ENCODE measurements at regions not wholly inside any gene's neighbourhood (a gene's known extent, or its start where the extent isn't known, plus 50 kb on each side); places are given as distances from the start of the nearest gene placed in this dataset.

GRCh38 chr15:87577336-87577735, 679.2 kb downstream of the NTRK3 start:
- Histone ChIP-seq H3K4me3 (ENCODE audit: low read depth, low read length) (no peak overlapping the region), H3K27ac (ENCODE audit: low read depth) (no peak overlapping the region), H3K36me3 (ENCODE audit: insufficient read depth) (no peaks in the 10 kb centered on the region), H3K4me1 (ENCODE audit: insufficient read depth) (no peaks in the 10 kb centered on the region)
- 81% methylated on average over 3 of the region's 3 CpGs for WGBS
- no peak for DNase-seq (ENCODE audit: extremely low spot score)

GRCh38 chr15:87576486-87577176, 679.9 kb downstream of the NTRK3 start:
- DNase-seq (ENCODE audit: extremely low spot score), result no peak
- 75% methylated on average over 3 of the region's 3 CpGs for WGBS
- Histone ChIP-seq H3K4me3 (ENCODE audit: low read depth, low read length) (no peak overlapping the region), H3K4me1 (ENCODE audit: insufficient read depth) (no peaks in the 10 kb centered on the region), H3K27ac (ENCODE audit: low read depth) (no peak overlapping the region), H3K36me3 (ENCODE audit: insufficient read depth) (no peaks in the 10 kb centered on the region)

GRCh38 chr15:87575896-87576473, 680.6 kb downstream of the NTRK3 start:
- DNase-seq (ENCODE audit: extremely low spot score), result no peak
- 79% methylated on average over 3 of the region's 3 CpGs for WGBS
- Histone ChIP-seq H3K4me1 (ENCODE audit: insufficient read depth) (no peaks in the 10 kb centered on the region), H3K4me3 (ENCODE audit: low read depth, low read length) (no peak overlapping the region), H3K27ac (ENCODE audit: low read depth) (no peak overlapping the region), H3K36me3 (ENCODE audit: insufficient read depth) (no peaks in the 10 kb centered on the region)

- 87% methylated on average over 1 of the region's 1 CpG for WGBS
- no peak overlapping the region for H3K27ac ChIP-seq (ENCODE audit: low read depth)
- DNase-seq (ENCODE audit: extremely low spot score), result no peak
- no peaks in the 10 kb centered on the region for H3K4me1 ChIP-seq (ENCODE audit: insufficient read depth)
- H3K4me3 ChIP-seq (ENCODE audit: low read depth, low read length), result no peak overlapping the region
- no peaks in the 10 kb centered on the region for H3K36me3 ChIP-seq (ENCODE audit: insufficient read depth)
Measured at GRCh38 chr15:87573534-87573933, 683.0 kb downstream of the NTRK3 start.

DNA sequence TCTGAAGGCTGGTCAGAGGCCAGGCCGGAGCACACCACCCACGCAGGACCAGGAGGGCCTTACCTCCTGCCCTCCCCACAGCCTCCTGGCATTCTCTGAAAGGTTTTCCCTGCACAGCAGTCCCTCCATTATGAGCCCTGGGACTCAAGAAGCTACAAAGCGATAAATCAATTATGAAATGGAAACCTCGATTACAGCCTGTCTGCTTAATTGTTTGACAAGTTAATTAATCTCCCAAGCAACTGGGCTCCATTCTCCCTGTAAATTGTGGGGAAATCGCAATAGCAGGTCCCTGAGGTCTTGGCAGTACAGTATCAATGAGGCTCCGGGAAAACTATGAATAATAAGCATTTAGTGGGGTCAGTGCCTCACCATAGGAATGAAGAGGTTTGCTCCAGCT, 683.5 kb downstream of the NTRK3 start:
- H3K27ac ChIP-seq (ENCODE audit: low read depth), result no peak overlapping the region
- 86% methylated on average over 6 of the region's 6 CpGs for WGBS

DNA sequence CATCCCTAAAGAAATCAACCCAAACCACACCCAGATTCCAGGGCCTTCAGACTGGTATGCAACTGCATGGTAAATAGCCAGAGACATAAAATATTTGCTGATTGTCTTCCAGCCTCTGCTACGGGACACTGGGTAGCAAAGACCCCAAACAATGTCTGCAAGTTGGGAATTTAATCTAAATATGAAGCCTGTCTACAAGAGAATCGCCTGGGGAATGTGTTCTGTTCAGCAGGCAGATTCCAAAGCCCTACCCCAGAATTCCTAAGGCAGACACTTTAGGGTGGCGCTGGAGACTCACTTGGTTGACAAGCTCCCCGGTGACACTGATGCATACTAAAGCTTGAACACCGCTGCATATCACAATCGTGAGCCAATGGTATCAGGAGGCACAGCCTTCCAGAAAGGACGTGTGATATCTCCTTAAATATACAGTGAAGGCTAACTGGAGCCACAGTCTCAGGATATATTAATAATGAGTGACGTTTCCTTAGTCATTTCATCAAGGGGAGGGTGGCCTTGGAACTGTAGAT, 684.1 kb downstream of the NTRK3 start:
- no peak overlapping the region for H3K27ac ChIP-seq (ENCODE audit: low read depth)
- H3K4me3 ChIP-seq (ENCODE audit: low read depth, low read length), result no peak overlapping the region
- no peak for DNase-seq (ENCODE audit: extremely low spot score)
- no peaks in the 10 kb centered on the region for H3K36me3 ChIP-seq (ENCODE audit: insufficient read depth)
- no peaks in the 10 kb centered on the region for H3K4me1 ChIP-seq (ENCODE audit: insufficient read depth)
- WGBS, result 66% methylated on average over 8 of the region's 8 CpGs

More for the DNA sequence above, 683.5 kb downstream of the NTRK3 start:
- no peak for DNase-seq (ENCODE audit: extremely low spot score)
- H3K36me3 ChIP-seq (ENCODE audit: insufficient read depth), result no peaks in the 10 kb centered on the region
- no peak overlapping the region for H3K4me3 ChIP-seq (ENCODE audit: low read depth, low read length)
- no peaks in the 10 kb centered on the region for H3K4me1 ChIP-seq (ENCODE audit: insufficient read depth)

DNA sequence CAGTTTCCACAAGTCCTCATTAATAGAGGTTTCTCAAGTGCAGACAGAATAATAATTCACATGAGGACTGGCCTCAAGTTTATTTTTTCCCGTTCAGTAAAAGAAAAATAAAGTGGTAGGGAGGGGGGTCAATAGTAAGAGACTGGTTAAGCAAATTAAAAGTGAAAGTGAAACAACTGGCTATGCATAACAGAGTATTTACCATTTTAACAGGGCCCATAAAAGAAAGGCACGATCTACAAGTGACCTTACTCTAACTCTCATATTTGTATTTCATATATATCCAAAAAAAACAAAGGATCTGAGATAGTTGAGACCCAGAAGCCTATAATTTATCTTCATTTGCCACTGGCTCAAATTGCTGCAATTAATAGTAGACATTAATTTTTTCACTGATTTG, 686.3 kb downstream of the NTRK3 start:
- H3K4me1 ChIP-seq (ENCODE audit: insufficient read depth), result no peaks in the 10 kb centered on the region
- 44% methylated on average over 2 of the region's 2 CpGs for WGBS
- no peaks in the 10 kb centered on the region for H3K36me3 ChIP-seq (ENCODE audit: insufficient read depth)
- no peak overlapping the region for H3K27ac ChIP-seq (ENCODE audit: low read depth)
- no peak overlapping the region for H3K4me3 ChIP-seq (ENCODE audit: low read depth, low read length)
- no peak for DNase-seq (ENCODE audit: extremely low spot score)

- no peaks in the 10 kb centered on the region for H3K36me3 ChIP-seq (ENCODE audit: insufficient read depth)
- H3K27ac ChIP-seq (ENCODE audit: low read depth), result no peak overlapping the region
- H3K4me1 ChIP-seq (ENCODE audit: insufficient read depth), result no peaks in the 10 kb centered on the region
- H3K4me3 ChIP-seq (ENCODE audit: low read depth, low read length), result no peak overlapping the region
- DNase-seq (ENCODE audit: extremely low spot score), result no peak
- WGBS, result 91% methylated on average over 3 of the region's 3 CpGs
Measured at GRCh38 chr15:87569581-87569980, 687.0 kb downstream of the NTRK3 start.

DNA sequence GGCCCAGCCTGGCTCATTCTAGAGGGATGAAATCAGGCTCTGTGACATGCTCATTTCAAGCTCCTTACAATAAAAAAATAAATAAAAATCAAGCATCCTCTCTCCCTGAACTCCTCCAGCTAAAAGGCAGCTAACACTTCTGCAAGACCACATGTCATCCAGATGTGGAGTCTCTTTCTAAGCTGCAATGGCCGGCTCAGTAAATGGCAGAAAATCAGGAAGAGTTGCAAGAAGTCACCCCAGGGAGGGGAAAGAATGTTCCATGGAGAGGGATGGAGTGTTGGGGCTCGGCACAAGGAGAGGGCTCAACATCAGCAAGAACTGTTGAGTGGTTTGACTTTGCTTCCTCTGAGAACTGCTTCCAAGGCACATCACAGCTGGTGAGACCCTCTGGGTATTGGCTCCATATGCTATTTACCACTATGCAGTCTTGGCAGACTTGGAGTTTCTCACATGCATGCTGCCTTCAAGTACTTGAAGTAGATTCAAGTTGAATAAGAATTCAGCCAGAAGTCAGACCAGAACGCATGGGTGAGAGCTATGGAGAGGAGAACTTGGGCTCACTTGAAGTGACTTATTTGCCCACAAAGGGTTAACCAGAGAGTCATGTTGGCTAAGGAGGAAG, 689.0 kb downstream of the NTRK3 start:
- Histone ChIP-seq H3K36me3 (ENCODE audit: insufficient read depth) (no peaks in the 10 kb centered on the region), H3K4me3 (ENCODE audit: low read depth, low read length) (no peak overlapping the region), H3K4me1 (ENCODE audit: insufficient read depth) (no peaks in the 10 kb centered on the region), H3K27ac (ENCODE audit: low read depth) (no peak overlapping the region)
- 71% methylated on average over 3 of the region's 3 CpGs for WGBS
- DNase-seq (ENCODE audit: extremely low spot score), result no peak

- no peak overlapping the region for H3K27ac ChIP-seq (ENCODE audit: low read depth)
- H3K36me3 ChIP-seq (ENCODE audit: insufficient read depth), result no peaks in the 10 kb centered on the region
- no peaks in the 10 kb centered on the region for H3K4me1 ChIP-seq (ENCODE audit: insufficient read depth)
- no peak overlapping the region for H3K4me3 ChIP-seq (ENCODE audit: low read depth, low read length)
- WGBS, result 65% methylated on average over 6 of the region's 6 CpGs
- no peak for DNase-seq (ENCODE audit: extremely low spot score)
Measured at GRCh38 chr15:87566236-87566635, 690.3 kb downstream of the NTRK3 start.

DNA sequence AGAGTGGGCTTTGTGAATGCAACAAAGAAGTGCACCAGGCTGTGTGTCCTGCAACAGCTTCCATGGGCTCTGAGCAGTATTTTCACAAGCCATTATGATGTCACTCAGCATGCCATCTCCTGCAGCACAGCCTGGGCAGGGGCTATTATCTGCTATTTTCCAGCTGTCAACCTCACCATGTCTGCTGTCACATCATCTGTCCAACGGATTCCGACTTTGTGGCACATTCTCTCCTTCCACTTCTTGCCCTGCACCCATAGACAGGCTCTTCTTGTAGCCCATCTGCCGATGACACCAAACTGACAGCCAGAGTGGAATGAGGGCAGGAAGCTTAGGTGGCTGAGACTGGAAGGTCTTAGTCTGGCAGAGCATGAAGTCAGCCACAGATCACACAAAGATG, 691.9 kb downstream of the NTRK3 start:
- DNase-seq (ENCODE audit: extremely low spot score), result no peak
- WGBS, result 84% methylated on average over 3 of the region's 3 CpGs
- Histone ChIP-seq H3K27ac (ENCODE audit: low read depth) (no peak overlapping the region), H3K36me3 (ENCODE audit: insufficient read depth) (no peaks in the 10 kb centered on the region), H3K4me3 (ENCODE audit: low read depth, low read length) (no peak overlapping the region), H3K4me1 (ENCODE audit: insufficient read depth) (no peaks in the 10 kb centered on the region)

GRCh38 chr15:87563869-87564268, 692.7 kb downstream of the NTRK3 start:
- H3K27ac ChIP-seq (ENCODE audit: low read depth), result no peak overlapping the region
- H3K4me1 ChIP-seq (ENCODE audit: insufficient read depth), result no peaks in the 10 kb centered on the region
- H3K36me3 ChIP-seq (ENCODE audit: insufficient read depth), result no peaks in the 10 kb centered on the region
- DNase-seq (ENCODE audit: extremely low spot score), result no peak
- no peak overlapping the region for H3K4me3 ChIP-seq (ENCODE audit: low read depth, low read length)
- 71% methylated on average over 2 of the region's 2 CpGs for WGBS

DNA sequence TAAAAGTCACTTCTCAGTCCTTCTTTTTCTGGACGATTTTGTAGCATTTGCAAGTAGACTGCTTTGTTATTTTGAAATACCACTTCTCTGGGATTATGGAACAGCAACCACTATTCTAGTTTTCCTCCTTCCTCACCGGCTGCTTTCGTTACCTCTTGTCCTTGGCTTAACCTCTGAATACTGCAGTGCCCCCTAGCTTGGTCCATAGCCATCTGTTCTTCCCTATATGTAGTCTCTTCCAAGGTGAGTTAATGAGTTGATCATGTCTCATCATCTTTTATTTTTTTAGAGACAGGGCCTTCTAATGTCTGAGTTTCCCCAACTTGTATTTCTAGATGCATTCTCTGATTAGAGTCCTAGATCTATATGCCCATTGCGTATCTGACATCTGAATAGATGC, 694.3 kb downstream of the NTRK3 start:
- no peaks in the 10 kb centered on the region for H3K36me3 ChIP-seq (ENCODE audit: insufficient read depth)
- no peak for DNase-seq (ENCODE audit: extremely low spot score)
- no peaks in the 10 kb centered on the region for H3K4me1 ChIP-seq (ENCODE audit: insufficient read depth)
- 78% methylated on average over 4 of the region's 4 CpGs for WGBS
- no peak overlapping the region for H3K4me3 ChIP-seq (ENCODE audit: low read depth, low read length)
- no peak overlapping the region for H3K27ac ChIP-seq (ENCODE audit: low read depth)

GRCh38 chr15:87561641-87562040, 694.9 kb downstream of the NTRK3 start:
- no peak overlapping the region for H3K4me3 ChIP-seq (ENCODE audit: low read depth, low read length)
- H3K36me3 ChIP-seq (ENCODE audit: insufficient read depth), result no peaks in the 10 kb centered on the region
- no peak for DNase-seq (ENCODE audit: extremely low spot score)
- H3K27ac ChIP-seq (ENCODE audit: low read depth), result no peak overlapping the region
- H3K4me1 ChIP-seq (ENCODE audit: insufficient read depth), result no peaks in the 10 kb centered on the region
- 95% methylated on average over 2 of the region's 2 CpGs for WGBS
